DMS153 treated with DMSO at 0.1 percent for 48 hours (cell line): ENCODE measurements at regions not wholly inside any gene's neighbourhood (a gene's known extent, or its start where the extent isn't known, plus 50 kb on each side); places are given as distances from the start of the nearest gene placed in this dataset.

Source experiments
- DNase-seq: peaks from one replicate; lab custom pipeline; 2025; ENCODE audit not compliant: unreplicated experiment; lab: John Stamatoyannopoulos, UW

- DNase-seq: no peak
Observed at GRCh38 chr6:91860541-91861335, 1273.9 kb upstream of the MAP3K7 start.

GRCh38 chr6:91852252-91852651 lies 1265.4 kb upstream of the MAP3K7 start:
- DNase-seq: no peak

GRCh38 chr6:91834813-91835212 lies 1247.9 kb upstream of the MAP3K7 start:
- DNase-seq: no peak

- no peak for DNase-seq
Observed at GRCh38 chr6:91827151-91827550, 1240.3 kb upstream of the MAP3K7 start.

GRCh38 chr6:91826128-91826527 lies 1239.3 kb upstream of the MAP3K7 start:
- DNase-seq: no peak

GRCh38 chr6:91824331-91824730 lies 1237.5 kb upstream of the MAP3K7 start:
- no peak for DNase-seq

- no peak for DNase-seq
Observed at GRCh38 chr6:91822581-91822980, 1235.7 kb upstream of the MAP3K7 start.

- DNase-seq: no peak
Observed at GRCh38 chr6:91816335-91816734, 1229.5 kb upstream of the MAP3K7 start.

- no peak for DNase-seq
Observed at GRCh38 chr6:91813641-91814040, 1226.8 kb upstream of the MAP3K7 start.

- DNase-seq: no peak
Observed at GRCh38 chr6:91812596-91813274, 1225.9 kb upstream of the MAP3K7 start.

- DNase-seq: no peak
Observed at GRCh38 chr6:91804981-91805380, 1218.1 kb upstream of the MAP3K7 start.

GRCh38 chr6:91802431-91802830 lies 1215.6 kb upstream of the MAP3K7 start:
- DNase-seq: no peak

- DNase-seq: no peak
Observed at GRCh38 chr6:91796603-91797002, 1209.7 kb upstream of the MAP3K7 start.

- no peak for DNase-seq
Observed at GRCh38 chr6:91788501-91788900, 1201.6 kb upstream of the MAP3K7 start.

- DNase-seq: no peak
Observed at GRCh38 chr6:91786474-91787184, 1199.8 kb upstream of the MAP3K7 start.

- DNase-seq: no peak
Observed at GRCh38 chr6:91782802-91783201, 1195.9 kb upstream of the MAP3K7 start.

- DNase-seq: no peak
Observed at GRCh38 chr6:91781946-91782345, 1195.1 kb upstream of the MAP3K7 start.

- DNase-seq: no peak
Observed at GRCh38 chr6:91780270-91780669, 1193.4 kb upstream of the MAP3K7 start.

GRCh38 chr6:91761621-91762020 lies 1174.7 kb upstream of the MAP3K7 start:
- DNase-seq: no peak

- DNase-seq: no peak
Observed at GRCh38 chr6:91754691-91755090, 1167.8 kb upstream of the MAP3K7 start.

- DNase-seq: no peak
Observed at GRCh38 chr6:91751526-91751925, 1164.7 kb upstream of the MAP3K7 start.

- no peak for DNase-seq
Observed at GRCh38 chr6:91744566-91744965, 1157.7 kb upstream of the MAP3K7 start.
